ENCODE measurements at regions not wholly inside any gene's neighbourhood (a gene's known extent, or its start where the extent isn't known, plus 50 kb on each side); places are given as distances from the start of the nearest gene placed in this dataset.

- Histone ChIP-seq H3K27me3 (no peaks in the 10 kb centered on the region), H3K4me3 (no peak overlapping the region), H3K27ac (no peak overlapping the region), H3K4me1 (no peaks in the 10 kb centered on the region), H3K9me3 (no peaks in the 10 kb centered on the region), H3K36me3 (no peaks in the 10 kb centered on the region)
- intact Hi-C loops (cut with DNase I): no loop called here
- no peak for DNase-seq (ENCODE audit: extremely low spot score in 2 of 2)
- TF ChIP-seq POLR2A (IDR thresholded peaks at IDR 0.05) (no peak), CTCF (IDR thresholded peaks at IDR 0.05) (no peak), POLR2AphosphoS5 (IDR thresholded peaks at IDR 0.05; ENCODE audit: insufficient read depth in 1 of 2, low read depth in 1 of 2) (no peak)
Measured at GRCh38 chr20:55211481-55211880, 736.1 kb downstream of the DOK5 start.

GRCh38 chr20:55205665-55206064 lies 730.3 kb downstream of the DOK5 start:
- no peaks in the 10 kb centered on the region for H3K27me3 ChIP-seq
- no peaks in the 10 kb centered on the region for H3K36me3 ChIP-seq
- H3K27ac ChIP-seq: no peak overlapping the region
- no peak for DNase-seq (ENCODE audit: extremely low spot score in 2 of 2)
- TF ChIP-seq POLR2A (IDR thresholded peaks at IDR 0.05) (no peak), CTCF (IDR thresholded peaks at IDR 0.05) (no peak), POLR2AphosphoS5 (IDR thresholded peaks at IDR 0.05; ENCODE audit: insufficient read depth in 1 of 2, low read depth in 1 of 2) (no peak)
- intact Hi-C loops (cut with DNase I): no loop called here
- H3K4me1 ChIP-seq: no peaks in the 10 kb centered on the region
- no peaks in the 10 kb centered on the region for H3K9me3 ChIP-seq
- H3K4me3 ChIP-seq: no peak overlapping the region

- Histone ChIP-seq H3K4me1 (no peaks in the 10 kb centered on the region), H3K36me3 (no peaks in the 10 kb centered on the region), H3K9me3 (no peaks in the 10 kb centered on the region), H3K4me3 (no peak overlapping the region), H3K27me3 (no peaks in the 10 kb centered on the region), H3K27ac (no peak overlapping the region)
- intact Hi-C loops (cut with DNase I): no loop called here
- no peak for DNase-seq (ENCODE audit: extremely low spot score in 2 of 2)
- TF ChIP-seq CTCF (IDR thresholded peaks at IDR 0.05): no peak
- TF ChIP-seq POLR2A (IDR thresholded peaks at IDR 0.05): no peak
- TF ChIP-seq POLR2AphosphoS5 (IDR thresholded peaks at IDR 0.05; ENCODE audit: insufficient read depth in 1 of 2, low read depth in 1 of 2): no peak
Measured at GRCh38 chr20:55200317-55200716, 724.9 kb downstream of the DOK5 start.

- H3K27me3 ChIP-seq: no peaks in the 10 kb centered on the region
- H3K4me1 ChIP-seq: no peaks in the 10 kb centered on the region
- H3K27ac ChIP-seq: no peak overlapping the region
- DNase-seq (ENCODE audit: extremely low spot score in 2 of 2): no peak
- no peaks in the 10 kb centered on the region for H3K36me3 ChIP-seq
- intact Hi-C loops (cut with DNase I): no loop called here
- no peak overlapping the region for H3K4me3 ChIP-seq
- no peaks in the 10 kb centered on the region for H3K9me3 ChIP-seq
- TF ChIP-seq POLR2AphosphoS5 (IDR thresholded peaks at IDR 0.05; ENCODE audit: insufficient read depth in 1 of 2, low read depth in 1 of 2) (no peak), POLR2A (IDR thresholded peaks at IDR 0.05) (no peak), CTCF (IDR thresholded peaks at IDR 0.05) (no peak)
Measured at GRCh38 chr20:55194947-55195346, 719.6 kb downstream of the DOK5 start.

- H3K9me3 ChIP-seq: no peaks in the 10 kb centered on the region
- no peaks in the 10 kb centered on the region for H3K4me1 ChIP-seq
- no peaks in the 10 kb centered on the region for H3K27me3 ChIP-seq
- DNase-seq (ENCODE audit: extremely low spot score in 2 of 2): no peak
- no peaks in the 10 kb centered on the region for H3K36me3 ChIP-seq
- intact Hi-C loops (cut with DNase I): no loop called here
- no peak overlapping the region for H3K27ac ChIP-seq
- no peak for TF ChIP-seq POLR2A (IDR thresholded peaks at IDR 0.05)
- no peak for TF ChIP-seq CTCF (IDR thresholded peaks at IDR 0.05)
- TF ChIP-seq POLR2AphosphoS5 (IDR thresholded peaks at IDR 0.05; ENCODE audit: insufficient read depth in 1 of 2, low read depth in 1 of 2): no peak
- no peak overlapping the region for H3K4me3 ChIP-seq
Measured at GRCh38 chr20:55186228-55186627, 710.8 kb downstream of the DOK5 start.

Data from vagina (tissue), 2 donors.